ENCODE measurements at regions not wholly inside any gene's neighbourhood (a gene's known extent, or its start where the extent isn't known, plus 50 kb on each side); places are given as distances from the start of the nearest gene placed in this dataset.

- Histone ChIP-seq H3K9me2 (ENCODE audit: low read depth, low read length) (no peaks in the 10 kb centered on the region), H3K4me2 (ENCODE audit: low read length) (no peak overlapping the region), H3K9ac (ENCODE audit: low read length) (no peak overlapping the region), H3F3A (ENCODE audit: insufficient read depth, low read length) (no peaks in the 10 kb centered on the region), H3K4me1 (ENCODE audit: insufficient read depth, low read length, severe bottlenecking) (no peaks in the 10 kb centered on the region), H3K27ac (ENCODE audit: low read depth, low read length, poor library complexity, severe bottlenecking) (no peak overlapping the region), H3K9me3 (ENCODE audit: low read length) (no peaks in the 10 kb centered on the region), H3K36me3 (ENCODE audit: insufficient read depth, low read length) (no peaks in the 10 kb centered on the region), H2AFZ (ENCODE audit: low read length) (no peak overlapping the region), H3K27me3 (ENCODE audit: insufficient read depth, low read length) (no peaks in the 10 kb centered on the region), H3K79me2 (ENCODE audit: insufficient read depth, low read length) (no peaks in the 10 kb centered on the region), H4K20me1 (ENCODE audit: insufficient read depth, low read length) (no peaks in the 10 kb centered on the region), H3K4me3 (ENCODE audit: low read depth, low read length, poor library complexity, severe bottlenecking) (no peak overlapping the region)
- TF ChIP-seq CTCF (IDR thresholded peaks at IDR 0.05; ENCODE audit: low read length) (no peak), EZH2 (IDR thresholded peaks at IDR 0.05; ENCODE audit: borderline replicate concordance, low read length) (no peak)
Measured at GRCh38 chr5:8288897-8289516, 420.1 kb downstream of the MTRR start.

- TF ChIP-seq CTCF (IDR thresholded peaks at IDR 0.05; ENCODE audit: low read length) (no peak), EZH2 (IDR thresholded peaks at IDR 0.05; ENCODE audit: borderline replicate concordance, low read length) (no peak)
- Histone ChIP-seq H3K9me3 (ENCODE audit: low read length) (no peaks in the 10 kb centered on the region), H3K27ac (ENCODE audit: low read depth, low read length, poor library complexity, severe bottlenecking) (no peak overlapping the region), H3K4me3 (ENCODE audit: low read depth, low read length, poor library complexity, severe bottlenecking) (no peak overlapping the region), H3K9ac (ENCODE audit: low read length) (no peak overlapping the region), H3K36me3 (ENCODE audit: insufficient read depth, low read length) (no peaks in the 10 kb centered on the region), H2AFZ (ENCODE audit: low read length) (no peak overlapping the region), H3K79me2 (ENCODE audit: insufficient read depth, low read length) (no peaks in the 10 kb centered on the region), H3K9me2 (ENCODE audit: low read depth, low read length) (no peaks in the 10 kb centered on the region), H3F3A (ENCODE audit: insufficient read depth, low read length) (no peaks in the 10 kb centered on the region), H4K20me1 (ENCODE audit: insufficient read depth, low read length) (no peaks in the 10 kb centered on the region), H3K27me3 (ENCODE audit: insufficient read depth, low read length) (no peaks in the 10 kb centered on the region), H3K4me1 (ENCODE audit: insufficient read depth, low read length, severe bottlenecking) (no peaks in the 10 kb centered on the region), H3K4me2 (ENCODE audit: low read length) (no peak overlapping the region)
Measured at GRCh38 chr5:8289779-8290178, 420.8 kb downstream of the MTRR start.

- Histone ChIP-seq H3K9ac (ENCODE audit: low read length) (no peak overlapping the region), H3K4me2 (ENCODE audit: low read length) (no peak overlapping the region), H3K9me2 (ENCODE audit: low read depth, low read length) (no peaks in the 10 kb centered on the region), H3K27me3 (ENCODE audit: insufficient read depth, low read length) (no peaks in the 10 kb centered on the region), H3K27ac (ENCODE audit: low read depth, low read length, poor library complexity, severe bottlenecking) (no peak overlapping the region), H3K4me3 (ENCODE audit: low read depth, low read length, poor library complexity, severe bottlenecking) (no peak overlapping the region), H3F3A (ENCODE audit: insufficient read depth, low read length) (no peaks in the 10 kb centered on the region), H3K36me3 (ENCODE audit: insufficient read depth, low read length) (no peaks in the 10 kb centered on the region), H4K20me1 (ENCODE audit: insufficient read depth, low read length) (no peaks in the 10 kb centered on the region), H3K4me1 (ENCODE audit: insufficient read depth, low read length, severe bottlenecking) (no peaks in the 10 kb centered on the region), H2AFZ (ENCODE audit: low read length) (no peak overlapping the region), H3K79me2 (ENCODE audit: insufficient read depth, low read length) (no peaks in the 10 kb centered on the region), H3K9me3 (ENCODE audit: low read length) (no peaks in the 10 kb centered on the region)
- no peak for TF ChIP-seq EZH2 (IDR thresholded peaks at IDR 0.05; ENCODE audit: borderline replicate concordance, low read length)
- no peak for TF ChIP-seq CTCF (IDR thresholded peaks at IDR 0.05; ENCODE audit: low read length)
Measured at GRCh38 chr5:8290721-8291120, 421.8 kb downstream of the MTRR start.

Measured in OCI-LY1 (cell line).